ENCODE measurements at regions not wholly inside any gene's neighbourhood (a gene's known extent, or its start where the extent isn't known, plus 50 kb on each side); places are given as distances from the start of the nearest gene placed in this dataset.

DNA sequence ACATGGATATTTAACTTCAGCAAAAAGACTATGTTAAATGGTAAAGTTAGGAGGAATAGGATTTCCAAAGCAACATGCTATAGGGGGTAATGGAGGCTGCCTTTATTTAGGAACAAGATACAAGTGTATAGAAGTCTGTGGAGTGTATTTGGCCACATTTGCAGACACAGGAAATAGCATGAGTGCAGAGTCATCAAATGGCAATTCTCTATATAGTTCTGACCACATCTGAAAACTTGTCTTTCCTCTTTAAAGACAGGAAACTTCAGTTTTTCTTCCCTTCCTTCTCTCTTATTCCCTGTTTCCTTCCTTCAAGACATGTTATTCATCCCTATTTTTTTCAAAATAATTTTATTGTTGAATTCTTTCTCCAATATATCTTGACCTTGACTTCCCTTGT lies 119.3 kb upstream of the PITX2 start:
- TF ChIP-seq POLR2A (IDR thresholded peaks at IDR 0.05; ENCODE audit: low read depth, low read length): no peak
- TF ChIP-seq SPI1 (IDR thresholded peaks at IDR 0.05; ENCODE audit: low read depth, low read length): no peak
